Osteoblast (primary cell): ENCODE measurements at regions not wholly inside any gene's neighbourhood (a gene's known extent, or its start where the extent isn't known, plus 50 kb on each side); places are given as distances from the start of the nearest gene placed in this dataset.

ENCODE experiments used
- DNase-seq: peaks from one replicate; pipeline ENCODE4 v3.0.0; 2011; ENCODE audit warnings: low spot score, mixed read lengths; ENCODE audit not compliant: insufficient read length; ENCODE audit errors: missing footprints
- H2AFZ ChIP-seq: 2 replicates; pipeline ENCODE4 v1.6.0; 2011; ENCODE audit warnings: mild to moderate bottlenecking, low read length
- H3K27ac ChIP-seq: 2 replicates; pipeline ENCODE4 v1.5.1; 2011; ENCODE audit warnings: mild to moderate bottlenecking, low read depth, low read length, moderate library complexity
- H3K27me3 ChIP-seq: 2 replicates; pipeline ENCODE4 v1.6.0; 2012; ENCODE audit warnings: mild to moderate bottlenecking, control low read depth, inconsistent platforms, low read length, moderate library complexity; ENCODE audit not compliant: insufficient read depth
- H3K36me3 ChIP-seq: 2 replicates; pipeline ENCODE4 v1.5.1; 2011; ENCODE audit warnings: mild to moderate bottlenecking, low read length, control low read depth, moderate library complexity; ENCODE audit not compliant: insufficient read depth
- H3K4me1 ChIP-seq: 2 replicates; pipeline ENCODE4 v1.5.1; 2011; ENCODE audit warnings: mild to moderate bottlenecking, low read length, control low read depth, moderate library complexity; ENCODE audit not compliant: insufficient read depth
- H3K4me2 ChIP-seq: 2 replicates; pipeline ENCODE4 v1.6.0; 2011; ENCODE audit warnings: mild to moderate bottlenecking, low read length; ENCODE audit not compliant: insufficient read depth
- H3K4me3 ChIP-seq: fragments of 200-600 bp; sonication (generic); 3 replicates; pipeline ENCODE4 v1.5.1; 2012; ENCODE audit warnings: mild to moderate bottlenecking, low read length, inconsistent platforms; ENCODE audit not compliant: insufficient read depth
- H3K79me2 ChIP-seq: 2 replicates; pipeline ENCODE4 v1.6.0; 2012; ENCODE audit warnings: mild to moderate bottlenecking, low read length, control low read depth, inconsistent platforms; ENCODE audit not compliant: insufficient read depth
- H3K9me3 ChIP-seq: 2 replicates; pipeline ENCODE4 v1.5.1; 2011; ENCODE audit warnings: low read depth, low read length, control low read depth
- H4K20me1 ChIP-seq: 2 replicates; pipeline ENCODE4 v1.6.0; 2012; ENCODE audit warnings: mild to moderate bottlenecking, low read length, control low read depth; ENCODE audit not compliant: insufficient read depth
- CTCF ChIP-seq: IDR thresholded peaks from 2 replicates; pipeline ENCODE4 v1.5.1; 2011; ENCODE audit warnings: mild to moderate bottlenecking, low read depth, low read length, moderate library complexity; ENCODE audit errors: extremely low read depth

DNA sequence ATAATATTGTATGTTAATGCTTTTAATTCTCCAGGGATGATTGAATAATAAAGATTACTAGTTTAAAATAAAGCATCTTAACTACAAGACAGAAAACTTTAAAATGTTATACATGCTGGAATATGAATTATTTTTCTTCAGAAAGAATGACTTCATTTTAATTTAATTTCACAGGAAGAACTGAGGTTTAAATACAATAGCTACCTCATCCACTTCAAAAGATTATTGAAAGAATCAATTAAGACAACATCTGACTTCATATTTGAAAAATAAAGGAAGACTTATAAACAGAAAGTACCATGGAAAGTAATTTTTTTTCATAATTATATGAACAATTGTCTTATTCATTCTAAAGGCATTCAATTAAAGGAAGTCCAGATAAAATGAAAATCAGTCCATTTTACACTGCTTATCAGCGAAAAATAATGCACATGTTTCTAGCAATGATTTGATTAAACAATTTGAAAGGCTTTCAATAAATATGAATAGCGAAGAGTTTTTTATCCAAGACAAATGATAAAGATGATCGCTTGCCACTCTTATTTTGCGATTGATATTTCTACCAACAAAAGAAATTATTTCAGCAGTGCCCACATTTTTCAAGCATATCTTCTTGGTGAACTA is 368.5 kb upstream of the OPRM1 start:
- DNase-seq = no peak
- Histone ChIP-seq H2AFZ (no peak overlapping the region), H4K20me1 (no peaks in the 10 kb centered on the region), H3K4me2 (no peak overlapping the region), H3K4me3 (no peak overlapping the region), H3K79me2 (no peaks in the 10 kb centered on the region), H3K27ac (no peak overlapping the region), H3K36me3 (no peaks in the 10 kb centered on the region), H3K27me3 (no peaks in the 10 kb centered on the region), H3K9me3 (no peaks in the 10 kb centered on the region), H3K4me1 (no peaks in the 10 kb centered on the region)
- TF ChIP-seq CTCF = no peak

GRCh38 chr6:153668758-153669157 is 370.3 kb upstream of the OPRM1 start:
- no peak for DNase-seq
- Histone ChIP-seq H3K27ac (no peak overlapping the region), H3K36me3 (no peaks in the 10 kb centered on the region), H3K4me1 (no peaks in the 10 kb centered on the region), H3K4me3 (no peak overlapping the region), H3K79me2 (no peaks in the 10 kb centered on the region), H3K9me3 (no peaks in the 10 kb centered on the region), H3K27me3 (no peaks in the 10 kb centered on the region), H4K20me1 (no peaks in the 10 kb centered on the region), H3K4me2 (no peak overlapping the region), H2AFZ (no peak overlapping the region)
- no peak for TF ChIP-seq CTCF

- H3K27ac ChIP-seq = no peak overlapping the region
- no peak for TF ChIP-seq CTCF
- H4K20me1 ChIP-seq = no peaks in the 10 kb centered on the region
- no peaks in the 10 kb centered on the region for H3K36me3 ChIP-seq
- H3K27me3 ChIP-seq = no peaks in the 10 kb centered on the region
- H3K4me3 ChIP-seq = no peak overlapping the region
- H3K4me2 ChIP-seq = no peak overlapping the region
- H2AFZ ChIP-seq = no peak overlapping the region
- no peaks in the 10 kb centered on the region for H3K79me2 ChIP-seq
- no peak for DNase-seq
- H3K4me1 ChIP-seq = no peaks in the 10 kb centered on the region
- H3K9me3 ChIP-seq = no peaks in the 10 kb centered on the region
Observed at GRCh38 chr6:153662982-153663381, 376.1 kb upstream of the OPRM1 start.

- H3K4me2 ChIP-seq = no peak overlapping the region
- no peak overlapping the region for H3K27ac ChIP-seq
- H3K27me3 ChIP-seq = no peaks in the 10 kb centered on the region
- H2AFZ ChIP-seq = no peak overlapping the region
- H3K36me3 ChIP-seq = no peaks in the 10 kb centered on the region
- H3K4me1 ChIP-seq = no peaks in the 10 kb centered on the region
- no peak for DNase-seq
- no peak for TF ChIP-seq CTCF
- no peaks in the 10 kb centered on the region for H3K79me2 ChIP-seq
- H3K9me3 ChIP-seq = no peaks in the 10 kb centered on the region
- no peak overlapping the region for H3K4me3 ChIP-seq
- no peaks in the 10 kb centered on the region for H4K20me1 ChIP-seq
Observed at GRCh38 chr6:153645326-153645725, 393.7 kb upstream of the OPRM1 start.
